Spleen (tissue), 7 donors: ENCODE measurements at regions not wholly inside any gene's neighbourhood (a gene's known extent, or its start where the extent isn't known, plus 50 kb on each side); places are given as distances from the start of the nearest gene placed in this dataset.

ENCODE experiments used
- POLR2AphosphoS5 ChIP-seq, 3 donors: sonication (generic); formaldehyde crosslinking; IDR thresholded peaks; one replicate each; pipeline ENCODE4 v1.5.1; 2017; ENCODE audit warnings: antibody characterized with exemption in 3 of 3
- TF ChIP-seq, protein P1 (sequence below), 11 experiments: fragments of 200-600 bp in 7 of 11; fragments of 450-650 bp in 4 of 11; sonication (generic) in 4 of 11; IDR thresholded peaks in 8 of 11; conservative IDR thresholded peaks in 3 of 11; 1 replicate in 7 of 11; 2 replicates in 4 of 11; pipeline versions ENCODE4 v1.4.0 to v1.8.0; 2016 to 2021; ENCODE audit warnings: antibody characterized with exemption in 11 of 11, inconsistent platforms in 4 of 11, mild to moderate bottlenecking in 1 of 11
- donor health status: DM: no; HTN: no; CAD: no; lungs with moderate emphysema.
- donor health status: DM: no; HTN: no; CAD: no.
- donor health status: DM: no; HTN: no; CAD: no.

DNA sequence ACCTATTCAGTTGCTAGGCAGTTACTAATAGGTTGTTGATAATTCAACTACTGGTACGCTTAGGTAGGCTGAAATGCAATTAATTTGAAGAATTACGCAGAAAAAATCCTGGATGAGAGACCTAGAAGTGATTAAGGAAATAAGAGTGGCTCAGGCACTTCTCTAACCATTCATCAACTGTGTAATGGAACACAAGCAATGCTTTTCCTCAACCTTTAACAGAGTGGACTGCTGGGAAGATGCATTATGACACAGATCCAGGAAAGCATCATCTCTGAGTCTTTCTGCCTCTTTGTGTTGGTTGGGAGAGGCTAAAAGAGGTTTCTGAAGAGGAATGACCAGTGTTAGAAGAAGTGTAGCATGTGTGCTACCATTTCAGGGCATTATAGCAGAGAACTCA is 992.2 kb downstream of the TSN start:
- TF ChIP-seq, protein P1, sequence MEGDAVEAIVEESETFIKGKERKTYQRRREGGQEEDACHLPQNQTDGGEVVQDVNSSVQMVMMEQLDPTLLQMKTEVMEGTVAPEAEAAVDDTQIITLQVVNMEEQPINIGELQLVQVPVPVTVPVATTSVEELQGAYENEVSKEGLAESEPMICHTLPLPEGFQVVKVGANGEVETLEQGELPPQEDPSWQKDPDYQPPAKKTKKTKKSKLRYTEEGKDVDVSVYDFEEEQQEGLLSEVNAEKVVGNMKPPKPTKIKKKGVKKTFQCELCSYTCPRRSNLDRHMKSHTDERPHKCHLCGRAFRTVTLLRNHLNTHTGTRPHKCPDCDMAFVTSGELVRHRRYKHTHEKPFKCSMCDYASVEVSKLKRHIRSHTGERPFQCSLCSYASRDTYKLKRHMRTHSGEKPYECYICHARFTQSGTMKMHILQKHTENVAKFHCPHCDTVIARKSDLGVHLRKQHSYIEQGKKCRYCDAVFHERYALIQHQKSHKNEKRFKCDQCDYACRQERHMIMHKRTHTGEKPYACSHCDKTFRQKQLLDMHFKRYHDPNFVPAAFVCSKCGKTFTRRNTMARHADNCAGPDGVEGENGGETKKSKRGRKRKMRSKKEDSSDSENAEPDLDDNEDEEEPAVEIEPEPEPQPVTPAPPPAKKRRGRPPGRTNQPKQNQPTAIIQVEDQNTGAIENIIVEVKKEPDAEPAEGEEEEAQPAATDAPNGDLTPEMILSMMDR (IDR thresholded peaks at IDR 0.05 in 8 of 11, conservative IDR thresholded peaks at IDR 0.05 in 3 of 11) = no peak
- no peak for TF ChIP-seq POLR2AphosphoS5 (IDR thresholded peaks at IDR 0.05)
